HG03045 (cell line): ENCODE measurements at regions not wholly inside any gene's neighbourhood (a gene's known extent, or its start where the extent isn't known, plus 50 kb on each side); places are given as distances from the start of the nearest gene placed in this dataset.

ENCODE experiments used
- ATAC-seq: cut with Tn5 transposase; IDR thresholded peaks from one replicate; pipeline ENCODE4 v1.9.1; 2021; ENCODE audit warnings: mild to moderate bottlenecking, moderate library complexity; ENCODE audit not compliant: unreplicated experiment

DNA sequence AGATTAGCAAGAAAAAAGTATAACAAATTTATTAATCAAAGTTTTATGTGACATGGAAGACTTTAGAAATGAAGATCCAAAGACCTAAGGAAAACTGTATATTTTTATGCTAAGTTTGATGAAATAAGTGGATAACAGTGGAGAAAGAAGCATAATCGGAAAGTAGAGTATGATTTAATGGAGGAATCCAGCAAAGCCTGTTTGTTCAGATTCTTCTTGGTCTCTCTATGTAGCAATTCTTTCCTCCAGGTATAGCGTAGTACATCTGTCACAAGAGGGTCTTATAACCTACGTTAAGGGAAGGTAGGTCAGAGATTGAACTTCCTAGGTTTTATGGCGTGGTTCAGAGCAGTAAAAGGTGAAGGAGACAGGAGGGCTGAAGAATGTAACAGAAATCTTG lies 600.6 kb upstream of the CHORDC1 start:
- ATAC-seq, result no peak

DNA sequence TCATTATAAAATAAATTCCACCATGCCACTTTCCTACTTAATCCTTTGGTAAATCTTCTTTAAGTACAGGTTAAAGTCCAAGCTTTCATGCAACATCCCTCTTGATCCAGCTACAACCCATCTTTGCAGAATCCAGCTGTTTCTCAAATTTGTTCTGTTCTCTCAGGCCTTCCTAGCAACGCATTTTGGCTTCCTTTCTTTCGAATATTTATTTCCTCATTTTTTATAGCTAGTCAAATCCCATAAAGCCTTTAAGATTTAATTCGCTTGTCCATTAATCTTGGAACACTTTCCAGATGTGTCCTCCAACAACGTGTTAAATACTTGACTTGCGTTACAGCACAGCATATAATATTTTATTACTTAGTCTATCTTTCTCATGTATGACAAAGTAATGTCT lies 600.1 kb upstream of the CHORDC1 start:
- ATAC-seq, result no peak

DNA sequence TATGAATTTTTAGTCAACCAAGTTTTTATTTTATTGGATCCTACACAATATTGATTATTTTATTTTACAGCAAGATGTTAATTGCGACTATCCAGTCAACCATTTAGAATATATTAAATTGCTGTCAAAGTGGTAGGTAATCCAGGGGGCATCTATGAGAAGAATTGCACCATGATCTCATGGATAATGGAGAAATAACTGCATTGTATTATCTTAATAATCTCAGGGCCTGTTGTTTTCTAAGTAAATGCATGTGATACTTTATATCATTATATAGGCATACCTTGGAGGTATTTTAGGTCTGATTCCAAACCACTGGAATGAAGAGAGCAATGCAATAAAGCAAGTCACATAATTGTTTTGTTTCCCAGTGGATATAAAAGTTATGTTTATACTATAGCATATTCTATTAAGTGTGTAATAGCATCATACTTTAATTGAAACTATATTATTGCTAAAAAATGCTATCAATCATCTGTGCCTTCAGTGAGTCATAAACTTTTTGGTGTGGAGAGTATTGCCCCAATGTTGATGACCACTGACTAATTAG lies 595.4 kb upstream of the CHORDC1 start:
- ATAC-seq, result no peak

DNA sequence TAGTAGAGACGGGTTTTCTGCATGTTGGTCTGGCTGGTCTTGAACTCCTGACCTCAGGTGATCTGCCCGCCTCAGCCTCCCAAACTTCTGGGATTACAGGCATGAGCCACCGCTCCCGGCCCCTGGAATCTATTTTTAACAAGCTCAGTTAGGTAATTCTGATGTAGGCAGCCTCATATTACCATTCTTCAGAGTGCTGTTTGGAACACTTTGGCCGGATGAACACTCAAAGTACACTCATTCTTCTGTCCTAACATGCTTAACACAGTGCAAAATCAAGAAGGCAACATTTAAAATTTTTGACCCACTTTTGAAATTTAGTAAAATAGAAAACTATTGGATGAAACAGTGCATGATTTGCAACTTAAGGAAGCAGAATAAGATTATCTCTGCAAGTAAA lies 586.7 kb upstream of the CHORDC1 start:
- ATAC-seq, result no peak

DNA sequence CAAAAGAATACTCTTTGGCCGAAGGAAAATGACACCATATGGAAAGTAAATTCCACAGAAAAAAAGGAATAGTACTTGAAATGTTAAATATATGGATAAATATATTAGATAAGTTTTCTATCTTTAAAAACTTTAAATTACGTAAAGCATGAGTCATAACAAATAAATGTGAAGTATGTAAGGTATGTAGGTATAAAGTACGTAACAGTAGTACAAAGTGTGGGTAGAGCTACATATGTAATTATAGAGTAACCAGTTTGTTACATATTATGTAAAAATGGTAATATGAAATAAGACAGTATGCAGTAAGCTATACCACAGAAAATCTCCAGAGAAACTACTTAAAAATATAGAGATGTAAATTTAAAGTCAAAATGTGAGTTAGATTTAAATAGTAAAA lies 582.3 kb upstream of the CHORDC1 start:
- no peak for ATAC-seq

DNA sequence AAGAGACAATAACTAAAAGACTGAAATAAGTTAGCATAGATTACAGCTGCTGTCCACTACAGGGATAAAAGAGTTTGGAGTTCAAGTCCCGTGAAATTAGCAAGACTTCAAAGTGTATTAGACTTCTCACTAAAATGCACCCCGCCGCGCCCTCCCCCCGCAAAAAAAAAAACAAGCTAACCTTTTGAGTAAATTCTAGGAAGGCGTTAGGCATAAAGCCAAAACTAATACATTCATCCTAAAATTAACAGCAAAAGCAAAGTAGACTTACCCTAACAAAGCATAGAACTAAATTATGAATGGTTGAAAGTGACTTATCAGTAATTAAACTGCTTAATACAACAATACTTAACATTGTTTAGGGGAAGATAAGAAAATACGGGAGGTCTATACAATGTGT lies 581.0 kb upstream of the CHORDC1 start:
- ATAC-seq, result no peak

DNA sequence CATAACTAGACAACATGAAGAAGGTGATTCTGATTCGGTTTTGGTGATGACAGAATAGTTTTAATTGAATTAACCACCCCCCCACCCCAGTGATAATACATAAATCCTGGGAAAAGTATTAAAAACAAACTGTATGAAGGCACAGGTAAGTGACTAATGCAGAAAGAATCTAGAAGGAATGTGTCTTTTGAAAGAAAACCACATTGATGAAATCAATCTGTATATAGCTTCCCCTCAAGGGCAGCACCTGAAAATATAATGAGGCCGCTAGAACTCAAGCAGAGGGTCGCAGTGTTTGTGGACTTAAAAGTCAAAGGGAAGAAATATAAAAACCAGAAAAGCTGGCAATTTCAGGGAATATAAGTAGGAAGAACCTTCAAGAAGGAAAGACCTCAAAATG lies 580.5 kb upstream of the CHORDC1 start:
- no peak for ATAC-seq

DNA sequence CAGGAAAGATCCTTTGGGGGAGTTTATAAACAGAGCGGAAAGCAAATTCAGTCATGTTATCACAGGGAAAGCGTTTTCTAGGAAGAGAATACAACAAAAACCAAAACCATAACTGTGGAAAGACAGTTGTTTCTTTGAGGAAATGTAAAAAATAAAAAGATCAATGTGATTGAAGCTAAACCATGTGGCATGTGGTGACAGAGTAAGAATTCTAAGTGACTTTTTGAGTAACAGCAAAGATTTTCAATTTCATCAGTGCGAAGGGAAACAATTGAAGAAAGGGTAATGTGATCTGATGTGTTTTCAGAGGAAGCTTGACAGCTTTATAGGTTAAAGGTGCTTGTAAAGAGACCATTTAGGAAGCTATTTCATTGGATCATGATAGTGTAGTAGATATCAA lies 575.9 kb upstream of the CHORDC1 start:
- ATAC-seq, result no peak

DNA sequence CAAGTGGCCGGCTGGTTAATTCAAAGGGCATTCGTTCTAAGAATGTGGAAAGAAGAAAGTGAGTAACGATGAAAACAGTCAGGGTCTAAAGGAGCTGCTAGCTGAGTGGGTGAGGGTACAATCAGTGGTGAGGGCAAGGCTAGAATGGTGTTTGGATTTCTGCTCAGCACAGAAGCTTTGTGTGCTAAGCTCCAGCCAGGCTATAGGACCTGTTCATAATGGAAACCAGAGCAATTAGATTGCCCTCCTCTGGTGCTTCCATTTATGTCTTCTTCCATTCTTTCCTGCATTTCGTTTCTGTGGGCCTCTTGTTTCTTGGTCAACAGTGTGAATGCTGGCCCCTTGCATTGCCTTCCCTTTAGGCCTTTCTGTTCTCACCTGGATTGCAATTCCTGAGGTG lies 572.9 kb upstream of the CHORDC1 start:
- no peak for ATAC-seq

DNA sequence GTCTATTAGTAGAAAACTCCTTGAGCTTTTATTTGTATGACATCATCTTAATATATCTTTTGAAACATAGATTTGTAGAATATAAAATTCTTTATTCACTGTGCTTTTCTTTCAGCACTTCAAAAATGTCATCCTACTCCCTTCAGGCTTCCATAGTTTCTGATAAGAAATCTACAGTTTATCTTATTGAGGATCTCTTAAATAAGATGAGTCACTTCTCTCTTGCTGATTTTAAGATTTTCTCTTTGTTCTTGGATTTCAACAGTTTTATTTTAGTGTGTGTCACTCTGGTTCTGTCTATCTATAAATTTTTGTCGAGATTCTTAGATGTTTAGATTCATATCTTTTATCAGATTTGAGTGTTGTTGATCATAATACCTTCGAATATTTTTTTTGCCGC lies 566.1 kb upstream of the CHORDC1 start:
- no peak for ATAC-seq

DNA sequence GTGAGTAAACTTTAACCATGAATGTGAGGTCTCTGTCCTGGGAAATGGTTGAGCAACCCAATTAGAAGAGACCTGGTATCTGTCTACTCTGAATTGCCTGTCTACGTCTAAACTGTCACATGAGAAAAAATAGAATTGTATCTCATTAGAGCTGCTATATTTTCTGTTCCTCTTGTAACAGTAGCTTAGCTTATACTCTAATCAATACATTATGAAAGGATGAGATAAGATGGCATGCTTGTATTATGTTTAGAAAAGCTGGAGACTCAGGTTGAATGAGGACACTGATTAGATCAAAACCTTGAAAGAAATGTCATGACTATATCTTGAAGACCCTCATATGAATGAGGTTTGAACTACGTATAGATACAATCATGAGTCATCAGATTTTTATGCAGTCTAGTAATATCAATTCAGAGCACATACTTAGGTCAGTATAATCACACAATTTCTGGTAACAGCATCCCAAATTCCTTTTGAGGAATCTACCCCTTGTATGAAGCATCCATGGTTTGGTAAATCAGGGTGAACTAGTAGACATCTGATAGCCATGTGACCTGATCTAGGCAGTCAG lies 561.5 kb upstream of the CHORDC1 start:
- no peak for ATAC-seq

DNA sequence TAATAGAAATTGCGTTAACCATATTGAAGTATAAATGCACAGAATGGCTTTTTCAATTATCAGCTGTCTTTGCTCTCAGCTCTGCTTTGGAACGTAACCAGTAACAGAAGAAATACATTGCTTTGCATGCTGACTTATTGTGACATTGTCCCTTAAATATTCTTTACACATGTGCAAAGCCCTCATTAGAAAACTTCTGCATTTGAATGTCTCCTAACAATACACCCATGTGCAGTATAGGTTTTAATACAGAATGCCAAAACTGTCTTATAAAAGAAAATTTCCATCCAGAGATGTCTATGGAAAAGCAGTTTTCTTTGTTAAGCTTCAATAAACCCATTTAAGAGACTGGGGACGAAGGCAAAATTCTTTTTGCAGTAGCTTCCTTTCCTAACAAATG lies 560.3 kb upstream of the CHORDC1 start:
- ATAC-seq, result no peak

DNA sequence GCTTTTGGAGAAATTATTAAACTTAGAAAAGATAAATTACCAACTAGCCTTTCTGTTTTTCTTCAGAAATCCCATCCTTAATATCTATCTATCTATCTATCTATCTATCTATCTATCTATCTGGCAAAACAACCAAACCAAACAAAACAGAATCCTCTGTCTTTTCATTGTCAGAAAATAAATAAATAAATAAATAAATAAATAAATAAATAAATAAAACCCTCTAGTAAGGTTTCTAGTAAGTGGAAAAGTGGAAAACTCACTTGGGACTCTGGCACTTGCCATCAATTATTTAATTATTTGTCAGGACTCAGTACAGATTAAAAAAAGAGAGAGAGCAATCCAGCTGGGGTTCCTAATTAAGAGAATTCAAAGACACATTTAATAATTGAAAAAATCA lies 556.2 kb upstream of the CHORDC1 start:
- no peak for ATAC-seq

DNA sequence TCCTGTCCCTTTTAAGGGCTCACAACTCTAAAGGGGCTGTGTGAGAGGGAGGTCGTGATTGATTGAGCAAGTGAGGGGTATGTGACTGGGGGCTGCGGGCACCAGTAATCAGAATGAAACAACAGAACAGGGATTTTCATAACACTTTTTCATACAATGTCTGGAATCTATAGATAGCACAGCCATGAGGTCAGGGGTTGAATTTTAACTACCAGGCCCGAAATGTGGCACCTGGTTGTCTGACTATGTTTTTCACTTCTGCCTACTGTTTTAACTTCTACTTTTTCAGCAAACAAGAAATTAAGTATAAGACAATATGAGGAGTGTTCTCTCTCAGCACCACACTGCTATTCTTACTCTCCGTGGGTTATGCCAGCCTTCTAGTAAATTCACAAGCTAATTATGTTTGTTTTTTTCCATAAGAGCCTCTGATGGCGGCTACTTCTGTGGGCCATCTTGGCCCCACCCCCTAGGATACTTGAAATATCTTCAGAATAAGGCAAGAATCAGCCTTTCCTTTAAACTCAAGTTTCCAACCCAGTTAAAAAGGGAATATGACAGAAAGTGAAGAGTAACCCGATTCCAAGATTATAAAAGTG lies 552.8 kb upstream of the CHORDC1 start:
- ATAC-seq, result no peak

DNA sequence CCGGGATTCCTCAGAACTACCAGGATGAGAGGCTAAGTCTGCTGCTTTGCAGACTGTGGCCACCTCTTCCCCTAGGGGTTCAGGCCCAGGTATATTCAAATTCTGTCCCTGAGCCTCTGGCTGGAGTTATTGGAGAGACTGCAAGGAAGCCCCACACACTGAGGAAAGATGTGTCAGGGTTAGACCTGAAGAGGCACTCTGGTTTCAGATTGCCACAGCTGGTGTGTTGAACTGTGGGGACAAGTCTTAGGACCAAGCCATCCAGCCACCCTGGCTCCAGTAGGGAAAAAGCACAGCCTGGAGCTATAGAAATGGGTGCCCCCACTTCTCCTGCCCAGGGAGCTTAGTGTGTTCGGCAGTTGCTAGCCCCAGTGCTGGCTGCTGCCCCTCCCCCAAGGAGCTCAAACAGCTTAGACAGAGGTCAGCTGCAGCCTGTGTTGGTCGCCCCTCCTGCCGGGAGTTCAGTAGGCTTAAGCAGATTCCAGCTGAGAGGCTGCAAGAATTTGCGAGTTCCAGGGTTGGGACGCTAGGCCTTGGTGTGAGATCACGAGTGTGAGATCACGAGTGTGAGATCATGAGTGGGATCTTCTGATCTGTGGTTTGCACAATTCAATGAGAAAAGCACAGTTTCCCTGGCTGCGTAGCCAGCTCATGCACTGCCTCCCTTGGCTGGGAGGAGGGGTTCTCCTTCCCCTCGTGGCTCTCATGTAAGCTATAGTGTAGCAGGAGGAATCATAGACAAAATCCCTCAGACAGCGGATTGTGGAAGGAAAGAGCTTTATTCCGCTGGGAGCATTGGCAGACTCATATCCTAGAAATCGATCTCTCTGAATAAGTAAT lies 552.1 kb upstream of the CHORDC1 start:
- ATAC-seq, result no peak

DNA sequence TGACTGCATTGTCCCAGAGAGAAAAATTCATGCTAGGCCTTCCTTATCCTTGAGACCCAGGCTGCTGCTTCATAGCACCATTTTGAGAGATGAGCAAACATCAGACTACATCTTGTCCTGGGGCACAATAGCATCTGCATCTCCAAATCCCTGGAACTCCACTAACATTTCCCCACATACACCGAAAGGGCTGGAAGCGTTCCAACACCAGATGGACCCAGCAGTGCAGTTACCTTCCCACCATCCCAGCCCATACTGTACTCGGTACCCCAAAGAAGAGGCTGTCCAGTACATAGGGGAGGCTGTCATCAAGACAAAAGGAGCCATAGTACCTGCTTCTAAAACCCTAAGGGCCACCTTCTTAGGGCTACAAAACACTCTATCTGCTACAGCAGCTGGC lies 547.2 kb upstream of the CHORDC1 start:
- ATAC-seq, result no peak

DNA sequence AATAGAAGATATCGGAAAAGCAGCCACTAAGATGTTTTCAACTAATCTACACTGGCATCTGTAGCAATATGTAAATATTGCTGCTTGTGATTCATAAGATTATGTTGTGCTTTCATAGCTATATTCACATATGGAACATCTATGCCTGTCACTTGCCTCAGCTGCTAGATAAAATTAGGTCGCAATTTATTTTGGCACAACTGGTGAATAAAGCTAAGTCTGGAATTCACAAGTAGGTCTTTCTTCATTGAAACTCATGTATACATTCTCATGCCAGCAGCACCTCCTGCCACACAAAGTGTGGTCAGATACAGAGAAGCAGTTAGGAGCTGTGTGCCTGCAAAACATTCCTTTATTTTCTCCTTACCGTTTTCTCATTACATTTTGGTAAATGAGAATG lies 543.3 kb upstream of the CHORDC1 start:
- no peak for ATAC-seq

DNA sequence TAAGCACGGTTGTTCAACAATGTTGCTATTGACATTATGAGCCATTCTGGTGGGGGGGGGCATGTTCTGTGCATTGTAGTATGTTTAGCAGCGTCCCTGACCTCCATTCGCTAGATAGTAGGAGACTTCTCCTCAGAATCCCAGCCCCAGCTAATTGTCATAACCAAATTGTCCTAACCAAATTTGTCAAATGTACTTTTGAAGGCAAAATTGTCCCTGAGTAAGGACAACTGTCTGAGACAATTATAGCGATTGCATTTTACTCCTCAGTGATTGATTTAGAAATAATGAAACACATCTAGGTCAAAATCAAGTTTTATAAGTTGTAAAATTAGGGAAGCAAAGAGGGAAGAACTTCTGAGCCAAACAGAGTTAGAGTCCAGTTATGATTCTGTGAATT lies 541.8 kb upstream of the CHORDC1 start:
- no peak for ATAC-seq

DNA sequence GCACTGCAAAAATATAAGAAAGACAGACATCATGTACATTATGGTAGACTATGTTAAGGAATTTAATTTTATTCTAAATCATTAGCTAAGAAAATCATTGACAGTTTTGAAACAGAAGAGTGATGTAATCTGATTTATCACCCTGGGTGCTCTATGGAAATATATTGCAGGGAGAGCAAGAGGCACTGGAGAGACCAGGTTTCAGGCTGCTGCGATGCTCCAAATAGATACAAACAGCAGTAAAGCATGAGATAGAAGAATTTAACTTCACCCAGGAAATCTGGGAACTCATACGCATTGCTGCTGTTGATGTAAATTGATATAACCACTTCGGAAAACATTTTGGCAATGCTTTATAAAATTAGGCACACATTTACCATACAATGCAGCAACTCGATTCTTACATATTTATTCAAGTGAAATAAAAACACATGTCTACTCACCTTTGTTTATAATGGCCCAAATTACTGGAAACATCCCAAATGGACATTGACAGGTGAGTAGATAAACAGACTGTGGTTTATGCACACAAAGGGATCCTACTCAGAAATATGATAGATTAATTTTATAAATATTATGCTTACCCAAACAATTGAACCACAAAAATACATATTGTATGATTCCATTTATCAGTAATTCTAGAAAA lies 535.1 kb upstream of the CHORDC1 start:
- ATAC-seq, result no peak

DNA sequence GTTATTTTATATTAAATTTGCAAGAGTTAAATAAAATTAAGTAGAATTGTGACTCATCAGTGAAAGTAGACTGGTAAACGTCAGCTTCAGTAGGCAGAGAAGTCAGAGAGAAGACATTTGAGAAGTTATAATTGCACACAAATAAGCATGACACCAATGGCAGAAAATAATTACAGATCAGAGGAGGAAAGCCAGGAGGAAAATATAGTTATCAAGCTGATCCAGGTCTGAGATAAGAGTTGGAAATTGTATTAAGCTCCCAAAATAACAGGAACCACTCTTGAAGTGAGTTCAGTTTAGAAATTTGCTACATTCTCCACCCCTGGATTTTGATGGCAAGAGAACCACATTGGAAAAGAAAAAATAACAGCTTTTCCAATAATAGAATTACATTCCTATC lies 533.8 kb upstream of the CHORDC1 start:
- no peak for ATAC-seq

DNA sequence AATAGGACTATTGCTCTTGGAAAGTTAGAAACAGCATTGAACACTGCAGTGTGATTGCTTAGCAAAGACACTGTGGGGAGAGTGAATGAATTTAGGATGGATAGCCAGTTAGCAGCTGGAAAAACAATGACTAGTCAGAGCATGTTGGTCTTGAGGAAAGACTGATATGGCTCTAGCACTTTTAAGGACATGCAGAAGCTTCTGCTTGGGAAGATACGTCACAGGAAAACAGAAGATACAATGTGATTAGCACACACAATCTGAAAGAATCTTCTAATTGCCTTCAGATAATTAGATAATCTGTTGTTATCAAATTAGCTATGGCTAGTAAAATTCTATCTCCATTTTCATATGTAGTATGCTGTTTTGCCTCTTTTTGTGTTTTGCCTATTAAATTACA lies 530.7 kb upstream of the CHORDC1 start:
- no peak for ATAC-seq

DNA sequence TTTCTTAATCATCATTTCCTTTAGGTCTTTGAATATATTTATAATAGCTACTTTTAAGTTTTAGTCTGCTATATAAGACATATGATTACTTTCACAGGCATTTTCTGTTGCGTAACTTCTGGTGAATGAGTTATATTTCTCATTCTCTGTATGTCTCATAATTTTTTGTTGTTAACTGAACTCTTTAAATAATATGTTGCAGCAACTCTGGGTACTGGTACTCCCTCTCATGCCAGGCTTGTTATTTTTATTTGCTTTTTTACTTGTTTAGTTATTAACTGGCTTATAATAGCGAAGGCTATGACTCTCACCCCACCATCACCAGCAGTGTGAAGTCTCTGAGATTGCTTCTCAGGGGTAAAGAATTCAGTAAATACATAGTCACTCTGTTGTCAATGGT lies 524.2 kb upstream of the CHORDC1 start:
- ATAC-seq, result no peak
